HG02840 (cell line): ENCODE measurements at regions not wholly inside any gene's neighbourhood (a gene's known extent, or its start where the extent isn't known, plus 50 kb on each side); places are given as distances from the start of the nearest gene placed in this dataset.
"Not testable (repeated sequence)": the region's sequence is repeated elsewhere in the genome, so short reads cannot be mapped to it uniquely, and the experiment has no call there.

Experiments
- ATAC-seq: cut with Tn5 transposase; IDR thresholded peaks from one replicate; pipeline ENCODE4 v1.9.1; 2021; ENCODE audit warnings: mild to moderate bottlenecking, moderate library complexity, moderate number of reproducible peaks; ENCODE audit not compliant: unreplicated experiment, low FRiP score

GRCh38 chr13:111657013-111657412 lies 336.6 kb downstream of the TEX29 start:
- no peak for ATAC-seq

- ATAC-seq = no peak
Observed at GRCh38 chr13:111658145-111659100, 338.0 kb downstream of the TEX29 start.

DNA sequence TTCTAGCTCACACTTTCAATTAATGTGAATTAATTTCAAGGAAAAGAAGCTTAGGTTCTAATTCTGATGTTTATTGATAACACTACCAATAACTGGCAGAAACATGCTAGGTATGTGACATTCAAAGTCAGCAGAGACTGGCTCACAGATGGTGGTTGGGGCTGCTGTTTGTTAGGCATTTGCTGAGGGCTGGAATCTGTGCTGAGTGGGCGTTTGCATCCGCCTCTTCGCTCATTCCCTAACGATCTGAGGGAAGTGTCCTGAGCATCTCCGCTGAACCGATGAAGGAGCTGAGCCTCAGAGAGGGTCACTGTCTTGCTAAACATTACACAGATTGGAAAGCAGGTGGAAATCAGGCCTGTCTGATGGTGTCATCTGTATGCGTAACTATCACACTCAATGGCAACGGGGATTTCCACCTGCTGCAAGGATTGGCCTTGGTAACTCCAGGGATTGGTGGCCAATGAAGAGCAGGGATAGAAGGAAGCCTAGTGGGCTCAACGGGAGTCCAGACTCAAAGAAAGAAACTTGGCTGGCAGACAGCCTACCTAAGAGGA lies 338.9 kb downstream of the TEX29 start:
- ATAC-seq = no peak

- no peak for ATAC-seq
Observed at GRCh38 chr13:111659842-111660241, 339.4 kb downstream of the TEX29 start.

DNA sequence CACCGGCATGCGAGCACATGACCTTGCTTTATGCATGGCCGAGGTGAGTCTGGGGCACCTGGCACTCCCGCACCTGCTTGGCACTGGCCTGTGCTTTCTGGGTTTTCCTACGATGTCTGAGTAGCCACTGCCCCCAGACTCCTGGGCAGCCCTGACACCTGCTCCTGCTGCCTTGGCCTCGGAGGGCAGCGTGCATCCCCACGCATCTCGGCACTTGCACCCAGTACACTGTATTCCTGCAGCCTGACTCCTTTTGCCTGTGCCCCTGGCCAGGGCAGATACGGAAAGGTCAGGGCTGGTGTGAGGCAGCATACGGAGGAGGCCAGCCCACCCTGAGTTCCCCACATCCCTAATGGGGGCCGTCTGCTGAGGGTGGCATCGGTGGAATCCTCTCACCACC lies 340.6 kb downstream of the TEX29 start:
- ATAC-seq = no peak

GRCh38 chr13:111661776-111662175 lies 341.3 kb downstream of the TEX29 start:
- no peak for ATAC-seq

GRCh38 chr13:111662451-111662850 lies 342.0 kb downstream of the TEX29 start:
- ATAC-seq = no peak

DNA sequence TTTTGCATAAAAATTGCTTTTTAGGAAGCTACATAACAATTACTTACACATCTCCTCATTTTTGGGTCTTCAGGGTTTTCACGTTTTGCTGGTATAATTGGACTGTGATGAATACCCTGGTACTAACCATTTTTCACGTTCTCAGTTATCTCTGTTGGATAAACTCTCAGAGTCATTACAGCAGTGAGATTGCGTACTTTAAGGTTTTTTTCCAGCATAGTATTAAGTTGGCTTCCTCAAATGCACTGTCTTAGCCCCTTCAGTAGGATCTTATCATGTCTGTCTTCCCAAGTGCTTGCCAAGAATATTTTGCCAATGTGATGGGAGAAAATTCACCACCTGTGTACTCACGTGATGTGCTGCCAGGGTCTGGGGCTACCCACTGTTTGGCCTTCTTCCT lies 342.5 kb downstream of the TEX29 start:
- no peak for ATAC-seq

DNA sequence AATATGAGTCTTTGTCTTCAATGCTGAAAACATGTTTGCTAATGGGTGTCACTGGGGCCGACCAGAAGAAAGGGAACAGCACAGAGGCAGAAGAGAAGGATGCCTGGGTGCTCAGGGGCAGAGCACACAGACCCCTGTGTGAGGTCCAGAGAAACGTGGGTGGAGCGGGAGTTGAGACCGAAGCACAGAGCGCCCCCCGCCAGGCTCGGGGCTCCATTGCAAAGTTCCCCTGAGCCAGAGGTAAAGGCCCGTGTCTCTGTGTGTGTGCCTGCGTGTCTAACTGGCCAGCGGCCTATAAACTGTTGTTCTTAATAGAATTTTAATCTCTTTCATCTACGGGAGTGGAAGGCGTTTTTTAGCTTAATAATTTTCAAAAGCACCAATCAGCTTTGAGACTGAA lies 343.1 kb downstream of the TEX29 start:
- ATAC-seq = no peak

DNA sequence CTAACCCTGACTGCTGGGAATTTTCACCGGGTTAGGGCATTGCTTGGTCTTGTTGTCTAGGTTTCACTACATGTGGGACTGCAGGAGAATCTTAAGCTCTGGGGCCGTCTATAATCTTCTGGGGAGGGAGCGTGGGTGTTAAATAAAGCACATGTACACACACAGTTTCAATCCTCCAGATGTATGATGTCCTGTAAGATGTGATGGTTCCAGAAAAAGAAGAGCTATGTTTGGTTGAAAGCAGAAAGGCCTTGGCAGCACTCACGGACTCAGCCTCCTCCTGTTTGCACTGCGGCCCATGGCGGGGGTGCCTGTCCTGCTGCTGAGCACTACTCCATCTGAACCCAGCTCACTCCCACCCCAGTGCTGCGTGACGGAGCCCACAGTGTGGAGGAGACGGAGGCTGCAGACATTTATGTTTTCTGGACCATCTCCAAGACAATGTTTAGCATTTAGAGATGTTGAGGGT lies 343.5 kb downstream of the TEX29 start:
- ATAC-seq = no peak

DNA sequence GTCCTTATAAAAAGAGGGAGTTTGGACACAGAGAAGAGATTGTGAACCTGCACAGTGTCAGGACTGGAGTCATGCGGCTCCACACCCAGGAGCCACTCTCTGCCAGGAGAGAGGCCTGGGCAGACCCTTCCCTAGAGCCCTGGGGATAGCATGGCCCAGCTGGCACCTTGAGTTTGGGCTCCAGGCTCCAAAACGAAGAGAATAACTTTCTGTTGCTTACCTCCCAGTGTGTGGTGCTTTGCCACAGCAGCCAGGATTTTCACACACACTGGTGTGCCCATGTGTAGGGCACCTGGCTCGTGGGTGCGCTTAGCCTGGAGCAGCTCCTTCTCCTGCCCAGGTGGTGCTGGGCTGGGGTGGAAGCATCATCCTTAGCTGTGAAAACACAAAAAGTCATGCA lies 344.3 kb downstream of the TEX29 start:
- ATAC-seq = no peak

- no peak for ATAC-seq
Observed at GRCh38 chr13:111665691-111666095, 345.3 kb downstream of the TEX29 start.

DNA sequence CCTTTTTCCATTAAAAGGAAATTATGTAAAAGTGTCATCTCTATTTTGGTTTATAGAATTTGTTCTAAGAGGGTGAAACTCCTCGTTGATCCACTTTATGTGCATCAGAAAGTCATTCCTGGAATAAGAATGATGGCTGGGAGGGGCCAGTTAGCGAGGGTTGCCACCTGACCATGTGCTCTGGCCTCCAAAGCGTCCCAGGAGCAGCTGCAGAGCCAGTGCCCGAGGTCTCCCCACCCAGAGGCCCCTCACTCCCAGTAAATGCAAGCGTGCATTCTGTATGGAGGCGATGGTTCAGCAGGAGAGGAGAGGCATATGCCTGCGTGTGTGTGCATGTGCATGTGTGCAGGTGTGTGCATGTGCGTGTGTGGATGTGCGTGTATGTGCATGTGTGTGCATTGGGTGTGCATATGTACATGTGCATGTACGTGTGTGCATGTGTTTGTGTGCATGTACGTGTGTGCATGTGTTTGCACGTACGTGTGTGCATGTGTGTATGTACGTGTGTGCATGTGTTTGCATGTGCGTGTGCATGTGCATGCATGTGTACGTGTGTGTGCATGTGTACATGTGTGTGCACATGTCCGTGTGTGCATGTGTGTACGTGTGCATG lies 345.8 kb downstream of the TEX29 start:
- no peak for ATAC-seq

GRCh38 chr13:111667757-111668156 lies 347.3 kb downstream of the TEX29 start:
- ATAC-seq = no peak

DNA sequence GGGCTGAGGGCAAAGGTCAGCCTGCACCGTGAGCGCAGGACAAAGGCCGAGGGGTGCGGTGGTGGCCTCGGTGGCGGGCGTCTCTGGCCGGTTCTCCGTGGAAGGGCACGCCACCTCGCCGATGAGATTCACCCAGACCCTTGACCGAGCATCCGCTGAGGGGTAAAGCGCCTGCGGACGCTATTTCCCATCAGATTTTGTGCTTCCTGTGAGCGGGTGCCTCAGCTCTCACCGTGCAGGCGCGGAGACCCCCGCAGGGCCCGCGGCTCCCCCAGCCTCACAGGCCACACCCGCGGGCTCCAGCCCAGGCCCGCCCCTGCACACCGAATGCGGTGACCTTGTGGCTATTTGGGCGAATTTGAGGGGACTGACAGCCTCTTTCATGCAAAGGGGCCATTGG lies 348.0 kb downstream of the TEX29 start:
- no peak for ATAC-seq

GRCh38 chr13:111672198-111672597 lies 351.8 kb downstream of the TEX29 start:
- ATAC-seq = not testable (repeated sequence)

DNA sequence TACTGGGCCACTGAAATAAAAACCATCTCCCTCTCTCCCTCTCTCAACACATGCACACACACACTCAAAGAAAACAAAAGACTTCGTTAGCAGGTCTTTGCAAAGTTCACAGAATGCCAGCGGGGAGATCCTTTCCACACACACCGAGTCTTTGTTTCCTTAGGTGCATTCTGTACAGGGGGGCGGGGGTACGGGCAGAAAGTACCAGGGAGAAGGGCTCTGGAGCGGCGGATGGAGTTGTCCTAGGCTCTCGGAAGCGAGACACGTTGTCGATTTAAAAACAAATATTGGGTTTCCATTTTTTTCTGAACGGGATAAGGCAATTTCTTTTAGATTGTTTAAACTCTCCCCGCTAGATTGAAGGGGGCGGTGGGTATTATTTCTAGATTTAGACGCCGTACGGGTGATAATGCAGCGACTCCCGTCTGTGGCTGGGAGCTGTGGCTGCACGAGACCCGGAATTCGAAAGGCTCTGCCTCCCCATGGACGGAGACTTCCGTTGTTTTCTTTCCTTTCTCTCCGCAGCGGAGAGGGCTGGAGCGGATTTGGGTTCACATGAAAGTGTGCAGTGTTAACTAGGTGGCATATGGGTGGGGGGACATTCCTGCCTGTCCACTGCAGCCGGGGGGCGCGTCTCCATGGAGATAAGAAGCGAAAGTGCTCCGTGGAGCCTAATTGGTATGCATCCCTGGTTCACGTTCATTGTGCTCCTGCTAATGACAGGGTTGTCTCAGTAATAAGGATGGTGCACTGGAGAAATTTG lies 357.9 kb downstream of the TEX29 start:
- ATAC-seq = not testable (repeated sequence)

GRCh38 chr13:111679645-111680044 lies 359.2 kb downstream of the TEX29 start:
- ATAC-seq = not testable (repeated sequence)

DNA sequence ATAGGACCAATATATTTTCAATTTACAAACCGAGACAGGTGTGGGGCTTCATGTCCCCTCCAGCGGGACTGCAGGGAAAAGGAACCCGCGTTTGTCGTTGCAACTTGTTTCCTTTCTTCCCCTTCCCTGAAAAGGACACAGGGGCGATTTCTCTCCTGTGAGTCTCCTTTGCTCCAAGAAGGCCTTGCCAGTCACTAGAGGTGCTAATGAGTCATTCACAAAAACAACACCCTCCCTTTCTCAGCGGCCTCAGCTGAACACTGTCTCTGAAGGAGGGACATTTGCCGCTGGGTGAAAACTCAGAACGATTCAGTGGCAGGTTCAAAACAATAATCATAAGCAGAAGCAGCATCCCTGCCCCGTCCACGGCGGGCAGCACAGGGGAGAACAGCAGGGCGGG lies 359.7 kb downstream of the TEX29 start:
- ATAC-seq = not testable (repeated sequence)

DNA sequence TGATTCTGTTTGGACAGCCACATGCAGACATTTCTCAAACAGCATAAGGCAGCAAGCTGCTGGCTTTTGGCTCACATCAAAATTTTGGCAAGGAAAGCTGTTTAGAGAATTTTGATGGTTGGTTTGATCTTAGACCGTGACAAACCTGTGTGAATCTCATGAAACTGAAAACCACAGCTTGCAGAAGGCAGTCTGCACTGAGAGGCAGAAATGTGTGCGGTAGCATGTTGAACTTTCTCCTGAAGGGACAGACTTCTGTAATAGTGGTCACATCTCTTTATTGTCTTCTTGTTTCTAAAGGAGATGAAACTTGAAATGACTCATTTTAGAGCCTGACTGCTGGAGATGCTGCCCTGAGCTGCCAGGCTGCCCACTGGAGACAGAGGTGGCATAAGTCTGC lies 371.6 kb downstream of the TEX29 start:
- ATAC-seq = not testable (repeated sequence)

GRCh38 chr13:111696121-111696520 lies 370.8 kb upstream of the SOX1 start:
- ATAC-seq = not testable (repeated sequence)
